AG04450 (cell line): ENCODE measurements at regions not wholly inside any gene's neighbourhood (a gene's known extent, or its start where the extent isn't known, plus 50 kb on each side); places are given as distances from the start of the nearest gene placed in this dataset.
"Not testable (repeated sequence)": the region's sequence is repeated elsewhere in the genome, so short reads cannot be mapped to it uniquely, and the experiment has no call there.

Experiments
- CTCF ChIA-PET: fragments of 300-600, 350-600 bp; formaldehyde crosslinking; extraction: SDS; loops from one replicate; lab custom pipeline; 2022; ENCODE audit warnings: antibody characterized with exemption, inconsistent platforms; lab: Charles Lee
- POLR2A ChIA-PET: fragments of 350-600 bp; formaldehyde crosslinking; extraction: SDS; loops from one replicate; lab custom pipeline; 2021; ENCODE audit warnings: antibody characterized with exemption, inconsistent platforms; lab: Yijun Ruan, JAX
- DNase-seq: peaks from one replicate; pipeline ENCODE4 v3.0.0-alpha.2; 2011; ENCODE audit warnings: low read depth, low spot score
- H3K27ac ChIP-seq: one replicate; pipeline ENCODE4 v1.5.1; 2012; ENCODE audit warnings: low read depth, low read length, control low read depth
- H3K27me3 ChIP-seq: one replicate; pipeline ENCODE4 v1.6.0; 2012; ENCODE audit warnings: low read length; ENCODE audit not compliant: control insufficient read depth, insufficient read depth
- H3K4me3 ChIP-seq: 2 replicates; pipeline ENCODE4 v1.5.1; 2011; ENCODE audit warnings: mild to moderate bottlenecking, low read depth, low read length, control low read depth
- H3K9me3 ChIP-seq: 2 replicates; pipeline ENCODE4 v1.5.1; 2012; ENCODE audit warnings: low read length; ENCODE audit not compliant: control insufficient read depth, insufficient read depth
- TF ChIP-seq, protein P1 (sequence below): IDR thresholded peaks from 2 replicates; pipeline ENCODE4 v1.5.1; 2011; ENCODE audit warnings: low read depth, low read length, control low read depth, inconsistent platforms

DNA sequence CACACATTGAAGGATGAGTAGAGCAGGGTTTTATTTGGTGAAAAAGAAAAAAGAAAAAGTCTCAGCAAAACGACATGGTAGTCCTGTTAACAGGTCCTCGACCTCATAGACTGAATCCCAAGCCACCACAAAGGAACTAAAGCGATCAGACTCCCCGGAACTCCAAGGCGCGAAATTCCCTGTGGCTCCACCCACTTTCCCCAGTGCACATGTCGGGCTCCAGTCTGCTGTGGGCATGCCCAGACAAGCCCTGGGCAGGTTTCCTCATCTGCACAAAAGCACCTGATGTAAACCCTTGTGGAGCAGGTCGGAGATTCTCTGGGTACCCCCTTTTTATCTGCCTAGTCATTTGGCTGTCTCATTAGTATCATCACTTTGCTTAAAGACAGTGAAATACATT lies 170.7 kb upstream of the FSIP2 start:
- Histone ChIP-seq H3K9me3 (peaks cover 3% of the 10 kb centered on the region), H3K4me3 (no peak overlapping the region), H3K27me3 (no peaks in the 10 kb centered on the region), H3K27ac (no peak overlapping the region)
- DNase-seq: no peak
- POLR2A ChIA-PET: no interaction called here
- CTCF ChIA-PET: no interaction called here
- TF ChIP-seq, protein P1, sequence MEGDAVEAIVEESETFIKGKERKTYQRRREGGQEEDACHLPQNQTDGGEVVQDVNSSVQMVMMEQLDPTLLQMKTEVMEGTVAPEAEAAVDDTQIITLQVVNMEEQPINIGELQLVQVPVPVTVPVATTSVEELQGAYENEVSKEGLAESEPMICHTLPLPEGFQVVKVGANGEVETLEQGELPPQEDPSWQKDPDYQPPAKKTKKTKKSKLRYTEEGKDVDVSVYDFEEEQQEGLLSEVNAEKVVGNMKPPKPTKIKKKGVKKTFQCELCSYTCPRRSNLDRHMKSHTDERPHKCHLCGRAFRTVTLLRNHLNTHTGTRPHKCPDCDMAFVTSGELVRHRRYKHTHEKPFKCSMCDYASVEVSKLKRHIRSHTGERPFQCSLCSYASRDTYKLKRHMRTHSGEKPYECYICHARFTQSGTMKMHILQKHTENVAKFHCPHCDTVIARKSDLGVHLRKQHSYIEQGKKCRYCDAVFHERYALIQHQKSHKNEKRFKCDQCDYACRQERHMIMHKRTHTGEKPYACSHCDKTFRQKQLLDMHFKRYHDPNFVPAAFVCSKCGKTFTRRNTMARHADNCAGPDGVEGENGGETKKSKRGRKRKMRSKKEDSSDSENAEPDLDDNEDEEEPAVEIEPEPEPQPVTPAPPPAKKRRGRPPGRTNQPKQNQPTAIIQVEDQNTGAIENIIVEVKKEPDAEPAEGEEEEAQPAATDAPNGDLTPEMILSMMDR: no peak

DNA sequence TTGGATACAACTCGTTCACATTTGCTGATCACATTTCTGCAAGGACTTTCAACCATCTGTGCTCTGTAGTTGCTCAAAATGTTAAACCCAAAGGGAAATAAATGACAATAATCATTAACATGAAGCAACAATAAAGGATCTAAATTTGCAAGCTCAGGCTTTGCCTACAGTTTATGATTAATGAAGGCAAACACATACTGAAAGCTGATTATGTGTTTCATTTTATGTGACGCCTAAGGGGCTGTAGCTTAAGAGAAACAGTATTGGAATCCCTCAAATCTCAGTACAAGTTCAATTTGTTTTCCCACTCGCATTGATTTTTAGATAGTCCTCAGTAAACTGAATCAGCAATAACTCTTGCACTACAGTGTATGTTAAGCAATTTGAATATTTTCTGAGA lies 160.3 kb upstream of the FSIP2 start:
- ChIA-PET CTCF (no interaction called here), POLR2A (no interaction called here)
- no peaks in the 10 kb centered on the region for H3K27me3 ChIP-seq
- no peak overlapping the region for H3K27ac ChIP-seq
- DNase-seq: no peak
- peaks cover 10% of the 10 kb centered on the region for H3K9me3 ChIP-seq
- TF ChIP-seq, protein P1: no peak
- no peak overlapping the region for H3K4me3 ChIP-seq

DNA sequence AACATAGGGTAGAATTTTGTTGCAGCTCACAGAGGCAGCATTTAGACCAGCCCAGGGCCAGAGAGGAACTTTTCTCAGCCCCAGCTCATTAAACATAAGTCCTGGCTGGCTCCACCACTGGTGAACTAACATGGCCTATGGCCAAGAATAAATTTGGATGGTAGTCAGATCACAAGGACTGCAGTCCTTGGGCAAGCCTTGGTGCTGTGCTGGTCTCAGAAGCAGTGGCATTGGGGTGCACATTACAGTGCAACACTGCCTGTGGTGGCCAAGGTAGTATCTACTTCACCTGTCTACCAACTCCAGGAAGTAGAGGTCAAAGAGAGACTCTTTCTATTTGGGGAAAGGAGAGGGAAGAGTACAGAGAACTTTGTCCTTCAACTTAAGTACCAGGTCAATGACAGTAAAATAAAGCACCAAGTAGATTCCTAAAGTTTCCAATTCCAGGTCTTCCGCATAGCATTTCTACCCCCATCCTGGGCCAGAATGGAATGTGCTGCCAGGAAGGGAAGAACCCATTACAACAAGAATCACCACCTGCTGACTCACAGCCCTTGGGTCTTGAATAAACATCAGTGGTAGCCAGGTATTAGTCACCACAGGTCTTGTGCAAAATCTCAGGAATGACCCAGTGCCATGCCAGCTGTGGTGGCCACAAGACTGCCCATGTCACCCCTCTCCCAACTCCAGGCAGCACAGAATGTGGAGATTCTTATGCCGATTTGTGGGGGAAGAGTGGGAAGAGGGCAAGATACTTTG lies 155.4 kb upstream of the FSIP2 start:
- Histone ChIP-seq H3K9me3 (peaks cover 4% of the 10 kb centered on the region; the same call in 1 of the 2 replicates), H3K27me3 (no peaks in the 10 kb centered on the region), H3K27ac (no peak overlapping the region), H3K4me3 (no peak overlapping the region)
- TF ChIP-seq, protein P1: no peak
- ChIA-PET CTCF (no interaction called here), POLR2A (no interaction called here)
- DNase-seq: no peak

DNA sequence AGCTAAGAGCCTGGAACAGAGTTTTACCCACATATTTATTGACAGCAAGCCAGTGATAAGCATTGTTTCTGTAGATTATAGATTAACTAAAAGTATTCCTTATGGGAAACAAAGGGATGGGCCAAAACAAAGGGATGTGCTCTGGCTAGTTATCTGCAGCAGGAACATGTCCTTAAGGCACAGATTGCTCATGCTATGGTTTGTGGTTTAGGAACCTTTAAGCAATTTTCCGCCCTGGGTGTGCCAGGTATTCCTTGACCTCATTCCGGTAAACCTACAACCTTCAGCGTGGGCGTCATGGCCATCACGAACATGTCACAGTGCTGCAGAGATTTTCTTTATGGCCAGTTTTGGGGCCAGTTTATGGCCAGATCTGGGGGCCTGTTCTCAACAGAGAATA lies 153.4 kb upstream of the FSIP2 start:
- DNase-seq, H3K9me3 ChIP-seq, H3K4me3 ChIP-seq, H3K27ac ChIP-seq, H3K27me3 ChIP-seq, CTCF ChIA-PET, POLR2A ChIA-PET: not testable (repeated sequence)

DNA sequence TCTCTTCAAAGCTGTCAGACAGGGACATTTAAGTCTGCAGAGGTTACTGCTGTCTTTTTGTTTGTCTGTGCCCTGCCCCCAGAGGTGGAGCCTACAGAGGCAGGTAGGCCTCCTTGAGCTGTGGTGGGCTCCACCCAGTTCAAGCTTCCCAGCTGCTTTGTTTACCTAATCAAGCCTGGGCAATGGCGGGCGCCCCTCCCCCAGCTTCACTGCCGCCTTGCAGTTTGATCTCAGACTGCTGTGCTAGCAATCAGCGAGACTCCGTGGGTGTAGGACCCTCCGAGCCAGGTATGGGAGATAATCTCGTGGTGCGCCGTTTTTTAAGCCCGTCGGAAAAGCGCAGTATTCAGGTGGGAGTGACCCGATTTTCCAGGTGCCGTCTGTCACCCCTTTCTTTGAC lies 147.3 kb upstream of the FSIP2 start:
- POLR2A ChIA-PET: not testable (repeated sequence)

DNA sequence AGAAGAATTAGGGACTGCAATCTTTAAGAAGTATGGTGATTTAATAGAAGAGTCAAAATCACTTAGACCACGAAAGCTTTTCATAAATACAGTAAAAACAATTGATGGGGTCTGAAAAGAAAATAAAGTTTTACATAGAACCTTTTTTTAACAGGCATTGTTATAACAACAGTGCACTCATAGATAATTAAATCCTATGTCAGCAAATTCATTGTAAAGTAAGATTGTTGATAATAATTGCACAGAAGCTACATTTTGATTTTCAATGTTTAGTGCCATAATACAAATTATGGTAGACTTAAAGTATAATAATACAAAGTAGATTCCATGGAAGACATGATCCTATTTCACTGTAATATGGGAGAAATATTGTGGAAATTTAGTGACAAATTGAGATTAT lies 130.7 kb upstream of the FSIP2 start:
- ChIA-PET POLR2A (no interaction called here), CTCF (no interaction called here)
- DNase-seq: no peak
- H3K27ac ChIP-seq: no peak overlapping the region
- TF ChIP-seq, protein P1: no peak
- no peaks in the 10 kb centered on the region for H3K9me3 ChIP-seq
- no peaks in the 10 kb centered on the region for H3K27me3 ChIP-seq
- no peak overlapping the region for H3K4me3 ChIP-seq

More for the DNA sequence above, 147.3 kb upstream of the FSIP2 start:
- H3K9me3 ChIP-seq, H3K27ac ChIP-seq, H3K27me3 ChIP-seq, H3K4me3 ChIP-seq, CTCF ChIA-PET, DNase-seq: not testable (repeated sequence)
